Fibroblast of peridontal ligament (primary cell): ENCODE measurements at regions not wholly inside any gene's neighbourhood (a gene's known extent, or its start where the extent isn't known, plus 50 kb on each side); places are given as distances from the start of the nearest gene placed in this dataset.

Experiments used
- DNase-seq: peaks from one replicate; pipeline ENCODE4 v3.0.0-alpha.2; 2010; ENCODE audit errors: extremely low read depth

DNA sequence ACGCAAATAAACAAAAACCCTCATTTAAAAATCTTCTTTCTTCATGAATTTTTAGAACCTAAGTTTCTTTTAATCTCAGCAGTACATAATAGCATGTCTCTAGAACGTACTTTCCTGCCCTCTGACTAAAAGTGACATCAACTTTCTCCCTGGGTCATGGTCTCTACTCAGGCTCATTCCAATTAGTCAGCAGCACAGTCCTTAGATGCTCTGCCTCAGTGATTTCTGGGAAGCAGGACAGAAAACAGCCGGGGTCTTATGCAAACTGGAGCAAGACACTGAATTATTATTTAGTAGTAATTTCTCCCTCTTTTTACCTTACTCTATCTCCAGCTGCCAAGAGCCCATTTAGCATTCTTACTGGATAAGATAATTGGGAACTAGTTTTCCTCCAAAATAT lies 365.2 kb downstream of the TUSC7 start:
- peak; percentile 40 for DNase-seq

GRCh38 chr3:117079997-117080396 lies 370.4 kb downstream of the TUSC7 start:
- DNase-seq, result no peak

- DNase-seq, result no peak
Measured at GRCh38 chr3:117080872-117081271, 371.3 kb downstream of the TUSC7 start.

DNA sequence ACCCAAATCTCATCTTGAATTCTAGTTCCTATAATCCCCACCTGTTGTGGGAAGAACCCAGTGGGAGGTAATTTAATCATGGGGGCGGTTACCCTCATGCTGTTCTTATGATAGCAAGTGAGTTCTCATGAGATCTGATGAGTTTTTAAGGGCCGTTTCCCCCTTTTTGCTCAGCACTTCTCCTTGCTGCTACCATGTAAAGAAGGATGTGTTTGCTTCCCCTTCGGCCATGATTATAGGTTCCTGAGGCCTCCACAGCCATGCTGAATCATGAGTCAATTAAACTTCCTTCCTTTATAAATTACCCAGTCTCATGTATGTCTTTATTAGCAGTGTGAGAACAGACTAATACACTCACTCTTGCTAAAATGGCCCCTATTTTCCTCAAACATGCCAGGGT lies 374.7 kb downstream of the TUSC7 start:
- no peak for DNase-seq

- DNase-seq, result peak; percentile 59
Measured at GRCh38 chr3:117084739-117085270, 375.2 kb downstream of the TUSC7 start.

GRCh38 chr3:117091676-117092075 lies 382.1 kb downstream of the TUSC7 start:
- DNase-seq, result no peak

DNA sequence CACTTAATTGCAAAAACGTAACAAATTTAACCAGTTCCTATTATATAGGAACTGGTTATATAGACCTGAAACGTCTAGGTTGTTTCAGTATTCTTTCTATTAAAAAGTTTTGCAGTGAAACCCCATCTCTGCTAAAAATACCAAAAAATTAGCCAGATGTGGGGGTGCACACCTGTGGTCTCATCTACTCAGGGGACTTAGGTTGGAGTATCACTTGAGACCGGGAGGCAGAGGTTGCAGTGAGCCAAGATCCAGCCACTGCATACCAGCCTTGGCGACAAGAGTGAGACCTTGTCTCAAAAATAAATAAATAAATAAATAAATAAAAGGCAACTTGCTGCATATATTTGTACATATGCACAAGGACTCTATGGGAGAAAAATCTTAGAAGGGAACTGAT lies 387.0 kb downstream of the TUSC7 start:
- DNase-seq, result no peak

DNA sequence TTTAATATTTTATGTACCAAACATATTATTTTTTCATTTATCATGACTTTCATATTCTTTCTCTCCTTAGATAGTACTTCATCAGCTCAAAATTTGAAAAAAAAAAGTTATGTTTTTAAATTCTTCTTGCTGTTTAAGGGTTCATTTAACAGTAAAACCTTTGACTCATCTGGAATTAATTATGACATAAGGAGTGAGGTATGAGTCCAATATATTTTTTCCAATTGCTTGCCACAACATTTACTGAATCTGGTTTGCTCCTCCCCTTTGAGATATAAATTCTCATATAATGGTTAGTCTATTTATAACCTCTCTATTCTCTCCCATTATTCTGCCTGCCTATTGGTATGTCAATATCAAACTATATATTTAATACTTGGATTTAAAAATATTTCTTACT lies 387.8 kb downstream of the TUSC7 start:
- peak; percentile 73 for DNase-seq

- peak; percentile 20 for DNase-seq
Measured at GRCh38 chr3:117101697-117102096, 392.1 kb downstream of the TUSC7 start.

- no peak for DNase-seq
Measured at GRCh38 chr3:117102426-117102825, 392.8 kb downstream of the TUSC7 start.

DNA sequence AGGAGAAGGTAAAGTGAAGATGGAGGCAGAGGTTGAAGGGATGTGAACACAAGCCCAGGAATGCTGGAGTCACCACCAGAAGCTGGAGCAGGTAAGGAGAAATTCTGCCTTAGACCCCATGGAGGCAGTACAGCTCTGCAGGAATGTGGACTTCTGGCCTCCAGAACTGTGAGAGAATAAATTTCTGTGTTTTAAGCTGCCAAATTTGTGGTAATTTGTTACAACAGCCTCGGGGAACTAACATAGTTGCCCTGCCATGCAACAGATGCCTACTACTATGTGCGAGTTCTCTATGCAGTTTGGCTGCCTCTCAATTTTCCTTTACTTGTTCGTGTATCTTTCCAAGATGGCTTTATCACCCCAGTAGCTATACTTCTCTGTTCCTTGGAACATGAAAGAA lies 394.1 kb downstream of the TUSC7 start:
- peak; percentile 61 for DNase-seq

GRCh38 chr3:117104381-117104780 lies 394.8 kb downstream of the TUSC7 start:
- peak; percentile 80 for DNase-seq

DNA sequence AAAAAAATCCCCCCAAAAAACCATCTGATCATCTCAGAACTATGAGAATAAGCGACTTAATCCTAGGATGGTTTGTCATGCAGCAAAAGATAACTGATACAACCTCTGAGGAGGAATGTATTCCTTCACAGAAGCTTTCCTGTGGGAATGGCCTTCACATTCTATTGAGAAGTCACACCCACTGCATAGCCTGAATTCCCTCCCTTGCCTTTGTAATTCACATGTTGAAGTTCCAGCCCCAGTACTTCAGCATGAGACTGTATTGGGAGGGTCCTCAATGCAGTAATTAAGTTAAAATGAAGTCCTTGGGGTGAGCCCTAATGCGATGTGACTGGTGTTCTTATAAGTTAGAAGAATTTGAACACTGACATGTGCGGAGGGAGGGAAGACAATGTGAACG lies 395.2 kb downstream of the TUSC7 start:
- peak; percentile 50 for DNase-seq

DNA sequence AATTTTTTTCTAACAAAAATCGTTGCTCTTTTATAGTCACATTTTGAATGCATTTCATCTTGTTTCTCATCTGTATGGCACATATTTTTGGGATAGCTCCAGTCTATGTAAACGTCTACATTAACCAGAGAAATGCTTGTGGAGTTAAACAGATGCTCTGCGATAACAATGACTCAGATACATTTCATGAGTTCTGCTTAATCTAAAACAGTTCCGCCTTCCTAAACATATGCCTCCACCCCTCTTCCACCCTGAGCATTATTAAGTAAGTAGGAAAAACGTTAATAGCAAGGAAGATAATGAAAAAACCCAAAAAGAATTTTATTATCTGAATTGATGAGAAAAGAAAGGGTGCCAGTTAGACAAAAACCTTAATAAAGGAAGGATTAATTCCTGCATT lies 396.1 kb downstream of the TUSC7 start:
- DNase-seq, result peak; percentile 87

DNA sequence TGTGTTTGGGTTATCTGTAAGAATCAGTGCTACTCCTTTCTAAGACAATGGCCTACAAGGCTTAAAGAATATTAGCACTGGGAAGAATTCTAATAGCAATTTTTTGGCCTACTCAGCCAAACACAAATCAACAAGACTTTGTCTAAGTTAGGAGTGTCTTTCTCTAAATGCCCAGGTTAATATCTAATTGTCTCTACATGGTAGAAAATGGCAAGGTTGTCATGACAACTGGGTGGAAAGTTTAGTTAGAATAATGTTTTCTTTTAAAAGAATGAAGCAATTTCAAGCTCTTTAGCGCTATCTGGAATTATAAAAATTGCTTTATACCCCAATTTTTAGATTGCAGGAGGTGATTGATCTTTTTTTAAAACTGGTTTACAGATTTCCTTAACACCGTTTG lies 396.8 kb downstream of the TUSC7 start:
- DNase-seq, result peak; percentile 27

- no peak for DNase-seq
Measured at GRCh38 chr3:117107946-117108345, 398.4 kb downstream of the TUSC7 start.

- no peak for DNase-seq
Measured at GRCh38 chr3:117109178-117109577, 399.6 kb downstream of the TUSC7 start.

DNA sequence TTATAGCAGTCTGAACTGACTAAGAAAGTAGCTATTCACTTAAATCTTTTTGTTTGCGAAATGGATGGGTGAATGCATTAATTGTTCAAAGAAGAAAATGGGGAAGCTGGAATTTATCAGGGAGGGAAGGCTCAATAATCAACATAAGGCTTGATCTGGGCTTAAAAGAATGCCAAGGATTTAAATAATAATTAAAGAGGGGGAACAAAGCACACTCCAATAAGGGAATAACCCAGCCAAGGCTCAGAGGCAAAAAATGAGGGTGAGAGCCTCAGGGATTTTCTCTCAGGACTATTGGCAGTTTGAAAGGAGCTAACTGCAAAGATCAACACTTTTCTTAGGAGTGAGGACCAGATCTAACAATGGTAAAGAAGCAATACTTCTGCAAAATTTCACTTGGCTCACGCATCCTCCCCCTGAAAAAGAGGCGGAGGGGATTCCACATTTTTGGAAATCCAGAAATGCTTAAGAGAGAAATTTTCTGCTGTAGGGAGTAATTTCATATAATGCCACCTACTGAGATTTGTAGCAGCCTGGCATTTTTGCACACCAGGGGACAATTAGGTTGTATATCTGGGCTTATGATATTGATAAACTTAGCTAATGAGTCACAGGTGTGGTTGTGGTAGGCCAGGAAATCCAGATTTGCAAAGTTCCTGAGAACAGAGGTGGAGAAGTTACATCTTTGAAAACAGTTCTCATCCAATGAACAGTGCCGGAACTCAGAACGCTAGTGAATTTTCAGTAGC lies 405.1 kb downstream of the TUSC7 start:
- peak; percentile 21 for DNase-seq

DNA sequence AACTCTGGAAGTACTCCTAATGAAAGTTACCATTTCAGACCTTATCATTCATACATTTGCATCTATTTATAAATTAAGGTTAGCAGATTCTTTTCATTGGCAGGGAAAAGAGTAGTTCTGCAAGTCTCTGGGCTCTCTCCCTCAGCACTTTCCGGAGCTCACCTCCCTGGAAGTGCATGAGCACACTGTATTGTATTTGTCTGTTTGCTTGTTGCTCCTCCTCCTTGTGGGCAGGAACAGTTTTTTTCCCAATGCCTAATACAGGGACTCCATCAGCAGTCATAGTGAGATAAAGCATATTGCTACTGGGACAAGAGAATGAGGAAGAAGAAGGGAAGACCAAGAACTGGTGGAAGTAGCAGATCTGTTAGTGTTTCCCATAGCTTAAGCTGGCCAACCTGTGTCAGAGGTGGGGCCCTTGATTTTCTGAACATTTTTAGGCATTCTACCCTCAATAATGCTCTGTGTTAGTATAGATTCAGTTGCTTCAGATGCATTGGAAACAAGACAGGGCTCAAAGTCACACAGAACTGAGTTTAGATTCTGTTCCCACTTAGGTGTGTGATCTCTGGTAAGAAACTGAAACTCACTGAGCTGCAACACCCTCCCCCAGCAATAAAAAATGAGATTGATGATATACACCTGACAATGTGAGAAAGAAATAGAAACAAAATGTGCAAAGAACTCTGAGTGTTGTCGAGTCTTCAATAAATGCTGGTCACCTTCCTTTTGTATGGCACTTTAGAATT lies 407.8 kb downstream of the TUSC7 start:
- no peak for DNase-seq

- peak; percentile 55 for DNase-seq
Measured at GRCh38 chr3:117118604-117119003, 409.0 kb downstream of the TUSC7 start.

GRCh38 chr3:117120014-117120413 lies 410.4 kb downstream of the TUSC7 start:
- DNase-seq, result no peak

GRCh38 chr3:117122609-117123008 lies 413.0 kb downstream of the TUSC7 start:
- DNase-seq, result no peak

DNA sequence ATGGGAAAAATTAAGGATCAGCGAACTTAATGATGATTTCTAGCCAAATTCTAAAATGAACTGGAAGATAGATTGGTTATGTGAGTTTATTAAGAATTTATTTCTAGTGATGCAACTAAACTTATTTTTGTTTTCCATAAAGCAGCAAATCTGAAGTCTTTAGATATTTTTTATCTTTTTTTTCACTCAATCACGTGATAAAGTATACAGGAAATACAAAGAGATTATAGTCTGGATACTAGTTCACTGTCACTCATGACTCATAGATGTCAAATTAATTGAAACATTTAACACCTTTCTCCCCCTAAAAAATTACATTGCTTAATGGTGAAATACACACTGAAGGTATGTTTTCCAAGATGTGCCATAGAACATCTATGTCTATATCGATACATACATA lies 416.9 kb downstream of the TUSC7 start:
- no peak for DNase-seq
